Epithelial cell of esophagus (primary cell): ENCODE measurements at regions not wholly inside any gene's neighbourhood (a gene's known extent, or its start where the extent isn't known, plus 50 kb on each side); places are given as distances from the start of the nearest gene placed in this dataset.
"Not testable (repeated sequence)": the region's sequence is repeated elsewhere in the genome, so short reads cannot be mapped to it uniquely, and the experiment has no call there.

Experiments
- DNase-seq: peaks from one replicate; pipeline ENCODE4 v3.0.0; 2010; ENCODE audit warnings: low read depth
- H3K4me3 ChIP-seq: 2 replicates; pipeline ENCODE4 v1.5.1; 2011; ENCODE audit warnings: mild to moderate bottlenecking, low read length, control low read depth
- CTCF ChIP-seq: IDR thresholded peaks from 2 replicates; pipeline ENCODE4 v1.5.1; 2011; ENCODE audit warnings: low read depth, mild to moderate bottlenecking, low read length, control low read depth, inconsistent platforms; ENCODE audit not compliant: insufficient read depth; ENCODE audit errors: missing control alignments

- no peak overlapping the region for H3K4me3 ChIP-seq
- no peak for DNase-seq
- no peak for TF ChIP-seq CTCF
Measured at GRCh38 chr11:134971381-134971780, 559.3 kb upstream of the B3GAT1 start.

- no peak for TF ChIP-seq CTCF
- H3K4me3 ChIP-seq, result no peak overlapping the region
- no peak for DNase-seq
Measured at GRCh38 chr11:134967746-134968145, 555.7 kb upstream of the B3GAT1 start.

- H3K4me3 ChIP-seq, DNase-seq: not testable (repeated sequence)
Measured at GRCh38 chr11:134961386-134961785, 549.3 kb upstream of the B3GAT1 start.

DNA sequence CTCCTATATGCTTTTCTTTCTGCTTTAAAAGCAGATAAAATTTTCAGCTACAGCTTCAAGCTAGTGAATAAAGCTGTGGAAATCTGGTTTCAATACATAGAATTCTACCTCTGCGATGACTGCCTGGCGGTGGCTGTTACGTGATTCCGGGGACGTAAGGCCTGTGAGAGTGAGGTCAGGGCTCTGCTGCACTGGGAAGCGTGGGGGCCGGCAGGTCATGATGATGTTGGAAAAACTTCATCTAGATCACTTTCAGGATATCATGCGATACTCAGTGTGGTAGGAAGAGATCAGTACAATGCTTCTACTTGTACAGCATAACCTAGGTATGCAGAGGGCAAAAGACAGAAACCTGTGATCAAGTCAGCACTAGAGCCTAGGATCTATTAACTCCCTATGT is 546.8 kb upstream of the B3GAT1 start:
- TF ChIP-seq CTCF, result no peak
- no peak for DNase-seq
- H3K4me3 ChIP-seq, result no peak overlapping the region

- DNase-seq, result no peak
- no peak for TF ChIP-seq CTCF
- H3K4me3 ChIP-seq, result no peak overlapping the region
Measured at GRCh38 chr11:134958336-134958640, 546.2 kb upstream of the B3GAT1 start.

DNA sequence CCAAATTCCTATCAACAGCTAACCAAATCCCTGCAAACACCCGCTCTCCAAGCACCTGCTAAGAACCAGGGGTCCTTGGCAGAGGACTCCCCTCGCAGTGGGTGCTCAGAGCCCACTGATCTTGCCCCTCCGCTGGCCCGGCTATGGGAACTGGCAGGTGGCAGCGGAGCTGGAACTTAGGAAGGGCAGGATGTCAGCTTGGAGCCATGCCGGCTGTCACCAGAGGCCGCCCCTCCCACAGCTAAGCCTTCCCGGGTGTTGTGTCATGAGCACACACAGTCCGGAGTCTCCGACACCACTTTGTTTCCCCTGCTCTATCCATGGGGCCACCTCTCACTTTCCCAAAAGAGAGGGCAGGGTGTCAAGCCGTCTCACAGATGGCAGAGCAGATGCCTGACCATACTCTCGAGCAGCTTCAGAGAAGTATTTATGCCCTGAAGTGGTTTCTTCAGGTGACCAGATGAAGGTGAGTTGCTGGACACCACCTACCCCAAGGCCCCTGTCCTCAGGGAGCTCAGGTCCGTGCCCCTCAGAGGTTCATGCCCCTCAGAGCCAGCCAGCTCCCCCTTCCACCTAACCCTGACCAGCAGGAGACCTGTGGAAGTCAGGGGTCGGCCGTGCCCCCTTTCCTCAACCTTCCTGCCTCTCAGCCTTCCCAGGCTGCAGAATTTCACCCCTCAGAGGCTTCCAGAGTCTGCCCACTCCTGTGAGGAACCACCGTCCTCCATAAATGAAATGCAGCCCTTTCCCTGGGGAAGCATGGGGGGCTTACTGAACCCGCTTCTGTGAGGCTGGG is 545.7 kb upstream of the B3GAT1 start:
- no peak for DNase-seq
- no peak overlapping the region for H3K4me3 ChIP-seq
- no peak for TF ChIP-seq CTCF

DNA sequence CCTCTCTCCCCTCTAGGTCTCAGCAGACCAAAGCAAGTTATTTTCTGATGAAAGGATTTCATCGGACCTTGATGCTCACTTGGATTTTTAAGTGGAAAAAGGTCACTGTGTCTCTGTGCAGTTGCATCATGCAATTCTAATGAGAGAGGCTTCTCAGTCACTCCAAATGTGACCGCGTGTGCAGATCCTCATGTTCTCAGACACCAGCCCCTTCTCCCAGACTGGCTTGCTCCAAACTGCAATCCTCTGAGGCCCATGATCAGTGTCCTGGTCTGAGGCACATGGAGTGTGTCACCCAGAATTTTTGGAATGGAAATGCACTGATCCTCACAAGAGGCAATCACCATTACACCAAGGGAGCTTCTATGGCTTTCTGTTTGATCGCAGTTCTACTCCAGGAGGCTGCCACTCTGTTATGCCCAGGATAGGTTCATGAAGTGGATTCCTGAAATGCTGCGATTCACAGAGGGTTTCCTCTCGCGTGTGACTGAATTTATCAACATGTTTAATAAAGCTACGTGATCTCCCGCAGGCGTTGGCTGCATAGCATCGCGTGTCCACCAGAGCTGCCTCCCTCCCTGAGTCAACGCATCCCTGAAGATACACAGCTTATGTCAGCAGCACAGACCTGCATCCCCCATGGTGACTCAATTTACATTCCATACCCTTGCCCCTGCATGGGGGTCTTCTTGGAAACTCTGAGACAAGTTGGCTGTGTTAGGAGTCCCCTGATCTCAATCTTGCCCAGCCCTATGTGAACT is 544.6 kb upstream of the B3GAT1 start:
- no peak for DNase-seq
- H3K4me3 ChIP-seq, result no peak overlapping the region
- TF ChIP-seq CTCF, result no peak

- H3K4me3 ChIP-seq, DNase-seq: not testable (repeated sequence)
Measured at GRCh38 chr11:134955970-134956369, 543.9 kb upstream of the B3GAT1 start.
